ENCODE measurements at regions not wholly inside any gene's neighbourhood (a gene's known extent, or its start where the extent isn't known, plus 50 kb on each side); places are given as distances from the start of the nearest gene placed in this dataset.

- H3K36me3 ChIP-seq: no peaks in the 10 kb centered on the region
- no peak for DNase-seq
- H3K4me3 ChIP-seq: no peak overlapping the region
- no peaks in the 10 kb centered on the region for H3K4me1 ChIP-seq
- no peaks in the 10 kb centered on the region for H3K27me3 ChIP-seq
- H3K27ac ChIP-seq: no peak overlapping the region
- H3K9me3 ChIP-seq: no peaks in the 10 kb centered on the region
- intact Hi-C loops (cut with DNase I; ENCODE audit: low total_unique reads): no loop called here
- TF ChIP-seq, protein P1, sequence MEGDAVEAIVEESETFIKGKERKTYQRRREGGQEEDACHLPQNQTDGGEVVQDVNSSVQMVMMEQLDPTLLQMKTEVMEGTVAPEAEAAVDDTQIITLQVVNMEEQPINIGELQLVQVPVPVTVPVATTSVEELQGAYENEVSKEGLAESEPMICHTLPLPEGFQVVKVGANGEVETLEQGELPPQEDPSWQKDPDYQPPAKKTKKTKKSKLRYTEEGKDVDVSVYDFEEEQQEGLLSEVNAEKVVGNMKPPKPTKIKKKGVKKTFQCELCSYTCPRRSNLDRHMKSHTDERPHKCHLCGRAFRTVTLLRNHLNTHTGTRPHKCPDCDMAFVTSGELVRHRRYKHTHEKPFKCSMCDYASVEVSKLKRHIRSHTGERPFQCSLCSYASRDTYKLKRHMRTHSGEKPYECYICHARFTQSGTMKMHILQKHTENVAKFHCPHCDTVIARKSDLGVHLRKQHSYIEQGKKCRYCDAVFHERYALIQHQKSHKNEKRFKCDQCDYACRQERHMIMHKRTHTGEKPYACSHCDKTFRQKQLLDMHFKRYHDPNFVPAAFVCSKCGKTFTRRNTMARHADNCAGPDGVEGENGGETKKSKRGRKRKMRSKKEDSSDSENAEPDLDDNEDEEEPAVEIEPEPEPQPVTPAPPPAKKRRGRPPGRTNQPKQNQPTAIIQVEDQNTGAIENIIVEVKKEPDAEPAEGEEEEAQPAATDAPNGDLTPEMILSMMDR (IDR thresholded peaks at IDR 0.05): no peak
- no peak for TF ChIP-seq POLR2A (IDR thresholded peaks at IDR 0.05)
Measured at GRCh38 chr10:107899502-107900062, 735.1 kb upstream of the SORCS1 start.

GRCh38 chr10:107899075-107899474 lies 734.6 kb upstream of the SORCS1 start:
- TF ChIP-seq POLR2A (IDR thresholded peaks at IDR 0.05): no peak
- TF ChIP-seq, protein P1 (IDR thresholded peaks at IDR 0.05): no peak
- intact Hi-C loops (cut with DNase I; ENCODE audit: low total_unique reads): no loop called here
- no peak overlapping the region for H3K27ac ChIP-seq
- no peak for DNase-seq
- H3K9me3 ChIP-seq: no peaks in the 10 kb centered on the region
- no peak overlapping the region for H3K4me3 ChIP-seq
- H3K4me1 ChIP-seq: no peaks in the 10 kb centered on the region
- H3K27me3 ChIP-seq: no peaks in the 10 kb centered on the region
- no peaks in the 10 kb centered on the region for H3K36me3 ChIP-seq

DNA sequence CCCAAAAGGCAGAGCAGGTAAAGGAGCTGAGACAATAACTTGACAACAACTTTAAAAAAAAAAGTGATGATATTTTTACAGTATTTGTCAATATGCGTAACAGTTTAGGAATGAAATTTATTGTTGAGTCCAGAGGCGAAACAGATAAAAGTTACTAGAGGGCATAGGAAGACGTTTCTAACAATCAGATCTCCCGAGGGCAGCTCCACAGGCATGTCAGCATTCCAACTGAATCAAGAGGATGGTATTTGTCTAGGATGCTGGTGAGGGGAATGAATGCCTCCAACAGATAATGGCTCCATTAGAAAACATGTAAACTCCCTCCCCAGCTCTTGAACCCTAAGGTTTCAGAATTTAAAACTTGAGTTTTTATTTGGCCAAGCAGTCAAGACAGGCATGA lies 733.9 kb upstream of the SORCS1 start:
- intact Hi-C loops (cut with DNase I; ENCODE audit: low total_unique reads): no loop called here
- no peaks in the 10 kb centered on the region for H3K36me3 ChIP-seq
- H3K4me1 ChIP-seq: no peaks in the 10 kb centered on the region
- TF ChIP-seq POLR2A (IDR thresholded peaks at IDR 0.05): no peak
- TF ChIP-seq, protein P1 (IDR thresholded peaks at IDR 0.05): no peak
- no peak for DNase-seq
- no peak overlapping the region for H3K27ac ChIP-seq
- no peak overlapping the region for H3K4me3 ChIP-seq
- H3K9me3 ChIP-seq: no peaks in the 10 kb centered on the region
- H3K27me3 ChIP-seq: no peaks in the 10 kb centered on the region

- no peak overlapping the region for H3K4me3 ChIP-seq
- no peaks in the 10 kb centered on the region for H3K36me3 ChIP-seq
- no peaks in the 10 kb centered on the region for H3K9me3 ChIP-seq
- intact Hi-C loops (cut with DNase I; ENCODE audit: low total_unique reads): no loop called here
- no peak overlapping the region for H3K27ac ChIP-seq
- no peak for DNase-seq
- H3K4me1 ChIP-seq: no peaks in the 10 kb centered on the region
- TF ChIP-seq, protein P1 (IDR thresholded peaks at IDR 0.05): no peak
- TF ChIP-seq POLR2A (IDR thresholded peaks at IDR 0.05): no peak
- H3K27me3 ChIP-seq: no peaks in the 10 kb centered on the region
Measured at GRCh38 chr10:107894516-107894915, 730.0 kb upstream of the SORCS1 start.

DNA sequence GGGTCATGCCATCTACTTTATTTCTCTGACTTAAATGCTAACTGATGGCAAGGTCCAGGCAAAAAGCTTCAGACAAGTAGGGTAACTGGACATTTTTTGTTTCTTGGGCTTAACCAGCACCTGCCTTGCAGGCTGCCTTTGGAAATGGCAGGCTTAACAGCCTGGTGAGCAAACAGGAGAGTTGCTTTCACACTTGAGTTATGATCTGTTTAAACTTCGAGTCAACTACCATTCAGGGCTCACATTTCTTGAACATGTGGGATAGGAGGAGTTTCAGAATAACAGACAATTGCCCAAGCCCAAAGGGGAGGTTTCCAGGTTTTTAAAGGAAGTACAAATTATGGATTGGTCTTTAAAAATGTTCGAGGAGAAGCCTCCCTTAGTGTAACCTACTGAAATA lies 724.6 kb upstream of the SORCS1 start:
- Histone ChIP-seq H3K9me3 (no peaks in the 10 kb centered on the region), H3K4me1 (no peaks in the 10 kb centered on the region), H3K27ac (no peak overlapping the region), H3K4me3 (no peak overlapping the region), H3K36me3 (no peaks in the 10 kb centered on the region), H3K27me3 (no peaks in the 10 kb centered on the region)
- TF ChIP-seq, protein P1 (IDR thresholded peaks at IDR 0.05): no peak
- no peak for TF ChIP-seq POLR2A (IDR thresholded peaks at IDR 0.05)
- no peak for DNase-seq
- intact Hi-C loops (cut with DNase I; ENCODE audit: low total_unique reads): no loop called here

Measured in uterus (tissue), 3 donors.